Astrocyte (in vitro differentiated cells and primary cell): ENCODE measurements at regions not wholly inside any gene's neighbourhood (a gene's known extent, or its start where the extent isn't known, plus 50 kb on each side); places are given as distances from the start of the nearest gene placed in this dataset.

Experiments
- EZH2 ChIP-seq: IDR thresholded peaks from 2 replicates; pipeline ENCODE4 v1.6.1; 2012; ENCODE audit warnings: mild to moderate bottlenecking, low read length, inconsistent platforms; ENCODE audit not compliant: insufficient read depth
- TF ChIP-seq, protein P1 (sequence below): IDR thresholded peaks from 2 replicates; pipeline ENCODE4 v1.5.1; 2011; ENCODE audit warnings: low read depth, mild to moderate bottlenecking, inconsistent platforms, low read length, moderate library complexity; ENCODE audit not compliant: insufficient read depth

DNA sequence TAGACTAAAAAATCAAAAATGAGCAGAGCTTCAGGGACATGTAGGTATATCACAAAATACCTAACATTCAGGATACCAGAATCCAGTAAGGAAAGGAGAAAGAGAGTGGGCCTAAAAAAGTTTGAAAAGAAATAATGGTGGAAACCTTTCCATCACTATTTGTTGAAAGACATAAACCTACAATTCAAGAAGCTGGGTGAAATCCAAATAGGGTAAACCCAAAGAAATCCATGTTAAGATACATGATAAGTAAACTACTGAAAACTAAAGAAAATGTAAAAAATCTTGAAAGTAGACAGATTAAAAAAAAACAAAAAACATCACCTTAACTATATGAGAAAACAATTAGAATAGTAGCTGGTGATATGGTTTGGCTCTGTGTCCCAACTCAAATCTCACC, 76.7 kb upstream of the COMTD1 start:
- TF ChIP-seq, protein P1, sequence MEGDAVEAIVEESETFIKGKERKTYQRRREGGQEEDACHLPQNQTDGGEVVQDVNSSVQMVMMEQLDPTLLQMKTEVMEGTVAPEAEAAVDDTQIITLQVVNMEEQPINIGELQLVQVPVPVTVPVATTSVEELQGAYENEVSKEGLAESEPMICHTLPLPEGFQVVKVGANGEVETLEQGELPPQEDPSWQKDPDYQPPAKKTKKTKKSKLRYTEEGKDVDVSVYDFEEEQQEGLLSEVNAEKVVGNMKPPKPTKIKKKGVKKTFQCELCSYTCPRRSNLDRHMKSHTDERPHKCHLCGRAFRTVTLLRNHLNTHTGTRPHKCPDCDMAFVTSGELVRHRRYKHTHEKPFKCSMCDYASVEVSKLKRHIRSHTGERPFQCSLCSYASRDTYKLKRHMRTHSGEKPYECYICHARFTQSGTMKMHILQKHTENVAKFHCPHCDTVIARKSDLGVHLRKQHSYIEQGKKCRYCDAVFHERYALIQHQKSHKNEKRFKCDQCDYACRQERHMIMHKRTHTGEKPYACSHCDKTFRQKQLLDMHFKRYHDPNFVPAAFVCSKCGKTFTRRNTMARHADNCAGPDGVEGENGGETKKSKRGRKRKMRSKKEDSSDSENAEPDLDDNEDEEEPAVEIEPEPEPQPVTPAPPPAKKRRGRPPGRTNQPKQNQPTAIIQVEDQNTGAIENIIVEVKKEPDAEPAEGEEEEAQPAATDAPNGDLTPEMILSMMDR = no peak
- TF ChIP-seq EZH2 = no peak
